Gastrocnemius medialis (tissue), 4 donors: ENCODE measurements at regions not wholly inside any gene's neighbourhood (a gene's known extent, or its start where the extent isn't known, plus 50 kb on each side); places are given as distances from the start of the nearest gene placed in this dataset.

ENCODE experiments used
- CTCF ChIP-seq, 5 experiments: fragments of 450-650 bp in 3 of 5; fragments of 200-600 bp in 2 of 5; sonication (generic) in 2 of 5; IDR thresholded peaks in 4 of 5; conservative IDR thresholded peaks in 1 of 5; 1 replicate in 4 of 5; 2 replicates in 1 of 5; pipeline ENCODE4 v1.5.1; 2016 to 2019; ENCODE audit warnings: antibody characterized with exemption in 5 of 5, mild to moderate bottlenecking in 3 of 5, moderate library complexity in 3 of 5
- POLR2A ChIP-seq, 2 donors: fragments of 450-650 bp; IDR thresholded peaks; one replicate each; pipeline ENCODE4 v1.6.1; 2017; ENCODE audit warnings: antibody characterized with exemption in 2 of 2, mild to moderate bottlenecking in 2 of 2, moderate library complexity in 2 of 2

GRCh38 chr14:53531156-53531555 lies 378.0 kb upstream of the DDHD1 start:
- no peak for TF ChIP-seq CTCF (IDR thresholded peaks at IDR 0.05 in 4 of 5, conservative IDR thresholded peaks at IDR 0.05 in 1 of 5)
- no peak for TF ChIP-seq POLR2A (IDR thresholded peaks at IDR 0.05)
